ENCODE measurements at regions not wholly inside any gene's neighbourhood (a gene's known extent, or its start where the extent isn't known, plus 50 kb on each side); places are given as distances from the start of the nearest gene placed in this dataset.

GRCh38 chr10:57884965-57885617 lies 382.6 kb downstream of the IPMK start:
- no peak for DNase-seq
- POLR2A ChIA-PET: no interaction called here
- no peak for ATAC-seq (ENCODE audit: low read depth)
- Mint-ChIP-seq H3K27ac (no peak overlapping the region), H3K4me3 (no peak overlapping the region), H3K4me1 (no peaks in the 10 kb centered on the region), H3K9me3 (ENCODE audit: insufficient read depth) (peaks cover 5% of the 10 kb centered on the region), H3K27me3 (no peaks in the 10 kb centered on the region)
- H3K36me3 ChIP-seq (replicated peaks in 1 of 2; ENCODE audit: control extremely low read depth in 1 of 2, control insufficient read depth in 1 of 2, extremely low read depth in 1 of 2, insufficient read depth in 2 of 2, low read length in 1 of 2): no peaks in the 10 kb centered on the region
- no peaks in the 10 kb centered on the region for H3K79me2 ChIP-seq (ENCODE audit: control insufficient read depth, insufficient read depth, low read length)
- no peaks in the 10 kb centered on the region for H3K27me3 ChIP-seq (replicated peaks in 1 of 4; ENCODE audit: control extremely low read depth in 1 of 4, control insufficient read depth in 3 of 4, insufficient read depth in 4 of 4, low read length in 3 of 4)
- H3K4me1 ChIP-seq (ENCODE audit: control insufficient read depth in 2 of 2, insufficient read depth in 2 of 2, low read length in 2 of 2): no peaks in the 10 kb centered on the region
- 83% methylated on average over 1 of the region's 2 CpGs for WGBS (ENCODE audit: insufficient coverage)
- TF ChIP-seq, protein P1, sequence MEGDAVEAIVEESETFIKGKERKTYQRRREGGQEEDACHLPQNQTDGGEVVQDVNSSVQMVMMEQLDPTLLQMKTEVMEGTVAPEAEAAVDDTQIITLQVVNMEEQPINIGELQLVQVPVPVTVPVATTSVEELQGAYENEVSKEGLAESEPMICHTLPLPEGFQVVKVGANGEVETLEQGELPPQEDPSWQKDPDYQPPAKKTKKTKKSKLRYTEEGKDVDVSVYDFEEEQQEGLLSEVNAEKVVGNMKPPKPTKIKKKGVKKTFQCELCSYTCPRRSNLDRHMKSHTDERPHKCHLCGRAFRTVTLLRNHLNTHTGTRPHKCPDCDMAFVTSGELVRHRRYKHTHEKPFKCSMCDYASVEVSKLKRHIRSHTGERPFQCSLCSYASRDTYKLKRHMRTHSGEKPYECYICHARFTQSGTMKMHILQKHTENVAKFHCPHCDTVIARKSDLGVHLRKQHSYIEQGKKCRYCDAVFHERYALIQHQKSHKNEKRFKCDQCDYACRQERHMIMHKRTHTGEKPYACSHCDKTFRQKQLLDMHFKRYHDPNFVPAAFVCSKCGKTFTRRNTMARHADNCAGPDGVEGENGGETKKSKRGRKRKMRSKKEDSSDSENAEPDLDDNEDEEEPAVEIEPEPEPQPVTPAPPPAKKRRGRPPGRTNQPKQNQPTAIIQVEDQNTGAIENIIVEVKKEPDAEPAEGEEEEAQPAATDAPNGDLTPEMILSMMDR (IDR thresholded peaks at IDR 0.05): no peak
- no peak for TF ChIP-seq EZH2 (IDR thresholded peaks at IDR 0.05; ENCODE audit: borderline replicate concordance, insufficient read depth, low read depth, low read length, poor library complexity, severe bottlenecking)
- intact Hi-C loops (cut with micrococcal nuclease): no loop called here
- no peaks in the 10 kb centered on the region for H3K9me3 ChIP-seq (ENCODE audit: control extremely low read depth in 1 of 3, control insufficient read depth in 2 of 3, insufficient read depth in 1 of 3, low read length in 2 of 3)
- no peak overlapping the region for H3K4me3 ChIP-seq (ENCODE audit: control extremely low read depth in 1 of 5, extremely low read depth in 1 of 5, insufficient read depth in 1 of 5, low read depth in 2 of 5, low read length in 4 of 5)
- H3K4me2 ChIP-seq (replicated peaks; ENCODE audit: low read depth, low read length, poor library complexity, severe bottlenecking): no peak overlapping the region
- CTCF ChIA-PET: no interaction called here
- no peaks in the 10 kb centered on the region for H4K20me1 ChIP-seq (ENCODE audit: control insufficient read depth, insufficient read depth, low read length, poor library complexity, severe bottlenecking)
- no peak overlapping the region for H2AFZ ChIP-seq (ENCODE audit: insufficient read depth, low read depth, low read length, poor library complexity, severe bottlenecking)
- no peak overlapping the region for H3K27ac ChIP-seq (ENCODE audit: low read length in 2 of 2)
- H3K9ac ChIP-seq (ENCODE audit: low read length): no peak overlapping the region

DNA sequence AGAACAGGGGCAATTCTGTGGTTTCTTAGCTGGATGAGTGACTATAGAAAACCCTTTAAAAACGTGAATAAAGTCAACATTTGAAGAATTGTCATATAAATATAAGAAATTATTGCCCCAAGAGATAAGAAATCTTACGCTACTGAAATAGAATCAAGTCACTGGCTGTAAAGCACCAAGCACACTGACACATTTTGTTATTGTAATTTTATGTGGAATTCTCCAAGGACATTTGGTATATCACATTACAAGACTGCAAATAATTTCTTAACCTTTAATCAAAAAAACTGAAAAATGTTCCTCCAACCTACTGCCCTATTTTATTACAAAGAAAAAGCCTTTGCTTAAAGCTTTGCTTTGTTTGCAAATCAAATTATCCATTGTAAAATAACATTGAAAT lies 383.3 kb downstream of the IPMK start:
- Histone ChIP-seq H3K4me1 (ENCODE audit: control insufficient read depth in 2 of 2, insufficient read depth in 2 of 2, low read length in 2 of 2) (no peaks in the 10 kb centered on the region), H4K20me1 (ENCODE audit: control insufficient read depth, insufficient read depth, low read length, poor library complexity, severe bottlenecking) (no peaks in the 10 kb centered on the region), H3K4me3 (ENCODE audit: control extremely low read depth in 1 of 5, extremely low read depth in 1 of 5, insufficient read depth in 1 of 5, low read depth in 2 of 5, low read length in 4 of 5) (no peak overlapping the region), H3K27ac (ENCODE audit: low read length in 2 of 2) (no peak overlapping the region), H2AFZ (ENCODE audit: insufficient read depth, low read depth, low read length, poor library complexity, severe bottlenecking) (no peak overlapping the region), H3K9me3 (ENCODE audit: control extremely low read depth in 1 of 3, control insufficient read depth in 2 of 3, insufficient read depth in 1 of 3, low read length in 2 of 3) (no peaks in the 10 kb centered on the region), H3K4me2 (replicated peaks; ENCODE audit: low read depth, low read length, poor library complexity, severe bottlenecking) (no peak overlapping the region), H3K36me3 (replicated peaks in 1 of 2; ENCODE audit: control extremely low read depth in 1 of 2, control insufficient read depth in 1 of 2, extremely low read depth in 1 of 2, insufficient read depth in 2 of 2, low read length in 1 of 2) (no peaks in the 10 kb centered on the region), H3K9ac (ENCODE audit: low read length) (no peak overlapping the region), H3K27me3 (replicated peaks in 1 of 4; ENCODE audit: control extremely low read depth in 1 of 4, control insufficient read depth in 3 of 4, insufficient read depth in 4 of 4, low read length in 3 of 4) (no peaks in the 10 kb centered on the region), H3K79me2 (ENCODE audit: control insufficient read depth, insufficient read depth, low read length) (no peaks in the 10 kb centered on the region)
- Mint-ChIP-seq H3K27ac (no peak overlapping the region), H3K27me3 (no peaks in the 10 kb centered on the region), H3K4me3 (no peak overlapping the region), H3K9me3 (ENCODE audit: insufficient read depth) (peaks cover 5% of the 10 kb centered on the region), H3K4me1 (no peaks in the 10 kb centered on the region)
- CTCF ChIA-PET: no interaction called here
- DNase-seq: no peak
- TF ChIP-seq, protein P1 (IDR thresholded peaks at IDR 0.05): no peak
- TF ChIP-seq EZH2 (IDR thresholded peaks at IDR 0.05; ENCODE audit: borderline replicate concordance, insufficient read depth, low read depth, low read length, poor library complexity, severe bottlenecking): no peak
- no peak for ATAC-seq (ENCODE audit: low read depth)
- intact Hi-C loops (cut with micrococcal nuclease): no loop called here
- POLR2A ChIA-PET: no interaction called here
- no CpG with 5 or more reads among the region's 2 CpGs for WGBS (ENCODE audit: insufficient coverage)
